ENCODE measurements at regions not wholly inside any gene's neighbourhood (a gene's known extent, or its start where the extent isn't known, plus 50 kb on each side); places are given as distances from the start of the nearest gene placed in this dataset.

DNA sequence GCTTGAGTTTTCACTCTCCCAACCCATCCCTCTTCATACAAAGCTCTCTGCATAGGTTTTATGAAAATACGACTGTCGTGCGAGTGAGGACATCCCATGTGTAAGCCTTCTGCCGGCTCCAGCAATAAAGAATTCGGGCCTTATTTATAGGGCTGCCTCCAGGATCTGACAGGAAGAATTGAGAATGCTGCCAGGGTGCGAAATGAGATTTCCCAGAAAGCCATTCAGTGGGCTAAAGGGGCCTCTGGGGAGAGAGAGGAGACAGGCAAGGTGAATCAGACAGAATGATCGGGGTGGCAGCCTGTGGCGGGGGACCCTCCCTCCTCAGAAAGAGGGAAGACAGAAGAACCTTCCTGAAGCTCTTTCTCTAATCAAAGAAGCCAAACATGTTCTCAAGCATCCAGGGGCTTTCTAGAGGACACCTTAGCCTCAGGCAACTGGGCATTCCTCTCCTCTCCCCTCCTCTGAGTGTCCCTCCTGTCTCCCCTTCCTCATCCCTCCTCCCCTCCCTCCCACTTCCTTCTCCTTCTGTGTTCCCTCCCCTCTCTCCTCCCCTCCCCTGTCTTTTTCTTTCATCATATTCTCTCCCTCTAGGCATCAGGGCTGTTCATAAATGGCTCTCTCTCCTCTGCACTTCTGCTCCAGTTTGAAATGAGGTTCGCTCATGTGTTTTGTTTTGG lies 410.9 kb downstream of the TYW1 start:
- no peak for DNase-seq (ENCODE audit: low read depth)
- H3K4me3 ChIP-seq (ENCODE audit: low read depth, low read length), result no peak overlapping the region
- no peak for TF ChIP-seq CTCF (IDR thresholded peaks at IDR 0.05; ENCODE audit: insufficient read depth, low read length, severe bottlenecking)
- H3K27me3 ChIP-seq (ENCODE audit: control insufficient read depth, insufficient read depth, low read length), result no peaks in the 10 kb centered on the region
- no peak for FAIRE-seq
- H3K36me3 ChIP-seq (ENCODE audit: control insufficient read depth, insufficient read depth, low read length), result no peaks in the 10 kb centered on the region

DNA sequence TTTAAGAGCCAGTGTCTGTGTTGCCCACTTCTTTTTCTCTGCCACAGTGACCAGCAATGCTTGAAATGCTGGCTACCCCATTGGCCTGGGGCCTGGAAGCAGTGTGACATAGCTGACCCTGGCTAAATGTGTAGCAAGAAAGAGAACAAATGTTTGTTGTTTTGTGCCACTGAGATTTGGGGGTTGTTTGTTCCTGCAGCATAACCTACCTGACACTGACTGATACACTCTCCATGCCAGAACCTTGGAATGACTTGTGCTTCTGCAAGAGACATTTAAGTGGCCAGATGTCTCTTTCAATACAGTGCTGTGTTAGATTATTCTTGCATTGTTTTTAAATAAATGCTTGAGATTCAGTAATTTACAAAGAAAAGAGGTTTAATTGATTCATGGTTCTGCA lies 411.5 kb downstream of the TYW1 start:
- Histone ChIP-seq H3K4me3 (ENCODE audit: low read depth, low read length) (no peak overlapping the region), H3K27me3 (ENCODE audit: control insufficient read depth, insufficient read depth, low read length) (no peaks in the 10 kb centered on the region), H3K36me3 (ENCODE audit: control insufficient read depth, insufficient read depth, low read length) (no peaks in the 10 kb centered on the region)
- no peak for FAIRE-seq
- no peak for DNase-seq (ENCODE audit: low read depth)
- TF ChIP-seq CTCF (IDR thresholded peaks at IDR 0.05; ENCODE audit: insufficient read depth, low read length, severe bottlenecking), result no peak

GRCh38 chr7:67413670-67414069 lies 417.0 kb downstream of the TYW1 start:
- Histone ChIP-seq H3K27me3 (ENCODE audit: control insufficient read depth, insufficient read depth, low read length) (no peaks in the 10 kb centered on the region), H3K36me3 (ENCODE audit: control insufficient read depth, insufficient read depth, low read length) (no peaks in the 10 kb centered on the region), H3K4me3 (ENCODE audit: low read depth, low read length) (no peak overlapping the region)
- DNase-seq (ENCODE audit: low read depth) (no peak), FAIRE-seq (no peak)
- no peak for TF ChIP-seq CTCF (IDR thresholded peaks at IDR 0.05; ENCODE audit: insufficient read depth, low read length, severe bottlenecking)

DNA sequence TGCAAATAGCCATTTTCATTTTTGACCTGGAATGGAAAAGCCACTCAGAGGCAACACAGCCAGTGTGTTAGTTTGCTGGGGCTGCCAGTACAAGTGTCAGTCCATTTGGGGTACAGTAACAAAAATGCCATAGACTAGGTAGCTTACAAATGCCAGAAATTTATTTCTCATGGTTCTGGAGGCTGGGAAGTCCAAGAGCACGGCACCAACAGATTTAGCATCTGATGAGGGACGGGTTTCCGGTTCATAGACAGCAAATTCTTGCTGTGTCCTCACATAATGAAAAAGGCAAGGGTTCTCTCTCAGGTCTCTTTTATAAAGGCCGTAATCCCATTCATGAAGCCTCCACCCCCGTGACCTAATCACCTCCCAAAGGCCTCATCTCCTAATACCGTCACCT lies 418.2 kb downstream of the TYW1 start:
- TF ChIP-seq CTCF (IDR thresholded peaks at IDR 0.05; ENCODE audit: insufficient read depth, low read length, severe bottlenecking), result no peak
- Histone ChIP-seq H3K4me3 (ENCODE audit: low read depth, low read length) (no peak overlapping the region), H3K27me3 (ENCODE audit: control insufficient read depth, insufficient read depth, low read length) (no peaks in the 10 kb centered on the region), H3K36me3 (ENCODE audit: control insufficient read depth, insufficient read depth, low read length) (no peaks in the 10 kb centered on the region)
- DNase-seq (ENCODE audit: low read depth), result no peak
- FAIRE-seq, result no peak

DNA sequence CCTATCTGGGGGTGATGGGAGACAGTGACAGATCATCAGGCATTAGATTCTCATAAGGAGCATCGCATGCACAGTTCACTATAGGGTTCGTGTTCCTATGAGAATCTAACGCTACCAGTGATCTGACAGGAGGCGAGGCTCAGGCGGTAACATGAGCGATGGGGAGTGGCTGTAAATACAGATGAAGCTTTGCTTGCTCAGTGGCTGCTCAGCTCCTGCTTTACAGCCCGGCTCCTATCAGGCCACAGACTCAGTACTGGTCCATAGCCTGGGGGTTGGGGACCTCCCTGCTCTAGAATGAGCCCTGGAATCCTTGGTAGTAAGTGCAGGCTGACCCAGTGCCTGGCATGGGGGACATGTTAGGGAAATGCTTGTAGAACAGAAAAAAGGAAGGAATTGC lies 426.0 kb downstream of the TYW1 start:
- no peaks in the 10 kb centered on the region for H3K36me3 ChIP-seq (ENCODE audit: control insufficient read depth, insufficient read depth, low read length)
- no peak overlapping the region for H3K4me3 ChIP-seq (ENCODE audit: low read depth, low read length)
- no peak for FAIRE-seq
- no peak for DNase-seq (ENCODE audit: low read depth)
- no peaks in the 10 kb centered on the region for H3K27me3 ChIP-seq (ENCODE audit: control insufficient read depth, insufficient read depth, low read length)
- TF ChIP-seq CTCF (IDR thresholded peaks at IDR 0.05; ENCODE audit: insufficient read depth, low read length, severe bottlenecking), result no peak

- Histone ChIP-seq H3K27me3 (ENCODE audit: control insufficient read depth, insufficient read depth, low read length) (no peaks in the 10 kb centered on the region), H3K4me3 (ENCODE audit: low read depth, low read length) (no peak overlapping the region), H3K36me3 (ENCODE audit: control insufficient read depth, insufficient read depth, low read length) (no peaks in the 10 kb centered on the region)
- no peak for DNase-seq (ENCODE audit: low read depth)
- no peak for FAIRE-seq
- no peak for TF ChIP-seq CTCF (IDR thresholded peaks at IDR 0.05; ENCODE audit: insufficient read depth, low read length, severe bottlenecking)
These were observed 426.4 kb downstream of the TYW1 start for GRCh38 chr7:67423065-67423464.
